H1 (cell line): ENCODE measurements at regions not wholly inside any gene's neighbourhood (a gene's known extent, or its start where the extent isn't known, plus 50 kb on each side); places are given as distances from the start of the nearest gene placed in this dataset.

Experiments used
- CTCF ChIA-PET: fragments of 300-600 bp; sonication (Branson Sonifier 250); formaldehyde crosslinking; loops from one replicate; lab custom pipeline; 2021; ENCODE audit not compliant: partially characterized antibody; lab: Charles Lee
- POLR2A ChIA-PET: fragments of 300-600 bp; sonication (Branson Sonifier 250); formaldehyde crosslinking; loops from one replicate; lab custom pipeline; 2021; ENCODE audit warnings: inconsistent platforms; ENCODE audit not compliant: partially characterized antibody; lab: Charles Lee
- DNase-seq, 2 experiments: peaks; one replicate each; pipeline versions ENCODE4 v3.0.0 to v3.0.0-alpha.2; 2010 to 2022; ENCODE audit warnings: low spot score in 2 of 2, low read depth in 1 of 2, mixed read lengths in 1 of 2
- FAIRE-seq: peaks from 2 replicates; lab custom pipeline; 2011; peaks lifted over from hg19 to GRCh38; lab: Jason Lieb, UNC
- H2AFZ ChIP-seq: 2 replicates; pipeline ENCODE4 v1.8.1; 2012; ENCODE audit warnings: low read length, inconsistent platforms
- H2AK5ac ChIP-seq: 2 replicates; pipeline ENCODE4 v1.6.1; 2013; ENCODE audit warnings: low read depth, low read length
- H2BK120ac ChIP-seq: replicated peaks from 2 replicates; pipeline ENCODE3; 2013; ENCODE audit warnings: low read depth, low read length, inconsistent platforms
- H2BK12ac ChIP-seq: 2 replicates; pipeline ENCODE4 v1.6.1; 2013; ENCODE audit warnings: low read depth, low read length
- H2BK15ac ChIP-seq: 2 replicates; pipeline ENCODE4 v1.6.1; 2013; ENCODE audit warnings: low read length
- H2BK20ac ChIP-seq: 2 replicates; pipeline ENCODE4 v1.6.1; 2013; ENCODE audit warnings: low read length
- H2BK5ac ChIP-seq: 2 replicates; pipeline ENCODE4 v1.6.1; 2013; ENCODE audit warnings: low read depth, low read length
- H3K14ac ChIP-seq: 2 replicates; pipeline ENCODE4 v1.6.1; 2013; ENCODE audit warnings: inconsistent platforms; ENCODE audit not compliant: insufficient read length
- H3K18ac ChIP-seq: 2 replicates; pipeline ENCODE4 v1.6.1; 2013; ENCODE audit warnings: low read length; ENCODE audit errors: extremely low read depth
- H3K23ac ChIP-seq: 2 replicates; pipeline ENCODE4 v1.6.1; 2013; ENCODE audit warnings: inconsistent platforms; ENCODE audit not compliant: insufficient read length
- H3K23me2 ChIP-seq: 2 replicates; pipeline ENCODE4 v1.6.1; 2013; ENCODE audit warnings: low read depth, low read length
- H3K27ac ChIP-seq: 2 replicates; pipeline ENCODE4 v1.6.1; 2011; ENCODE audit warnings: low read depth, low read length, inconsistent platforms
- H3K27me3 ChIP-seq, 4 experiments: replicated peaks in 1 of 4; 1 replicate in 1 of 4; 2 replicates in 3 of 4; pipeline versions ENCODE4 v1.6.1 to v1.8.1; 2011 to 2013; ENCODE audit warnings: low read length in 3 of 4, mild to moderate bottlenecking in 3 of 4, inconsistent platforms in 2 of 4, mixed read lengths in 2 of 4, moderate library complexity in 1 of 4; ENCODE audit not compliant: control insufficient read depth in 3 of 4, insufficient read depth in 3 of 4; ENCODE audit errors: extremely low read depth in 1 of 4
- H3K36me3 ChIP-seq, 4 experiments: 2 replicates each; pipeline versions ENCODE4 v1.6.1 to v1.8.1; 2011 to 2013; ENCODE audit warnings: mild to moderate bottlenecking in 4 of 4, low read length in 3 of 4, moderate library complexity in 2 of 4, control low read depth in 1 of 4, inconsistent platforms in 1 of 4; ENCODE audit not compliant: insufficient read depth in 4 of 4, control insufficient read depth in 2 of 4
- H3K4ac ChIP-seq: replicated peaks from 2 replicates; pipeline ENCODE3; 2013; ENCODE audit warnings: low read length, low read depth, mixed read lengths, inconsistent platforms; ENCODE audit not compliant: insufficient read length
- H3K4me1 ChIP-seq, 4 experiments: replicated peaks in 1 of 4; 1 replicate in 1 of 4; 2 replicates in 3 of 4; pipeline versions ENCODE4 v1.6.1 to v1.8.1; 2011 to 2013; ENCODE audit warnings: low read length in 3 of 4, inconsistent platforms in 2 of 4, mixed read lengths in 1 of 4; ENCODE audit not compliant: insufficient read depth in 4 of 4, control insufficient read depth in 3 of 4
- H3K4me2 ChIP-seq, 2 experiments: 2 replicates each; pipeline versions ENCODE4 v1.6.1 to v1.8.1; 2011 to 2013; ENCODE audit warnings: low read depth in 2 of 2, low read length in 2 of 2, control low read depth in 1 of 2, inconsistent platforms in 1 of 2, mild to moderate bottlenecking in 1 of 2; ENCODE audit not compliant: insufficient read depth in 1 of 2
- H3K4me3 ChIP-seq, 4 experiments: fragments of 200-600, 300-600 bp in 1 of 4; sonication (generic), shearing (Covaris generic), sonication (Bioruptor Twin) in 1 of 4; 2 replicates each; pipeline versions ENCODE4 v1.5.1 to v1.8.1; 2011 to 2016; ENCODE audit warnings: low read length in 4 of 4, low read depth in 3 of 4, control low read depth in 2 of 4, inconsistent platforms in 2 of 4, mild to moderate bottlenecking in 2 of 4, mixed read lengths in 1 of 4, moderate library complexity in 1 of 4; ENCODE audit not compliant: insufficient read depth in 2 of 4; ENCODE audit errors: extremely low read depth in 1 of 4
- H3K56ac ChIP-seq: replicated peaks from 2 replicates; pipeline ENCODE3; 2013; ENCODE audit warnings: low read depth, mild to moderate bottlenecking, mixed read lengths, low read length, inconsistent platforms; ENCODE audit not compliant: insufficient read length
- H3K79me1 ChIP-seq: 2 replicates; pipeline ENCODE4 v1.6.1; 2013; ENCODE audit warnings: low read depth, low read length, control low read depth
- H3K79me2 ChIP-seq, 2 experiments: 2 replicates each; pipeline versions ENCODE4 v1.6.1 to v1.8.1; 2012 to 2013; ENCODE audit warnings: low read length in 2 of 2, mild to moderate bottlenecking in 2 of 2, inconsistent platforms in 1 of 2; ENCODE audit not compliant: insufficient read depth in 2 of 2, control insufficient read depth in 1 of 2
- H3K9ac ChIP-seq, 4 experiments: replicated peaks in 1 of 4; 1 replicate in 1 of 4; 2 replicates in 3 of 4; pipeline versions ENCODE4 v1.6.1 to v1.8.1; 2011 to 2013; ENCODE audit warnings: low read depth in 3 of 4, low read length in 3 of 4, control low read depth in 2 of 4, mild to moderate bottlenecking in 2 of 4, moderate library complexity in 2 of 4, inconsistent platforms in 1 of 4; ENCODE audit errors: extremely low read depth in 1 of 4
- H3K9me3 ChIP-seq, 2 experiments: 2 replicates each; pipeline versions ENCODE4 v1.6.1 to v1.8.1; 2012 to 2013; ENCODE audit warnings: mild to moderate bottlenecking in 2 of 2, moderate library complexity in 2 of 2, control low read depth in 1 of 2, inconsistent platforms in 1 of 2, low read depth in 1 of 2, low read length in 1 of 2, mixed read lengths in 1 of 2; ENCODE audit not compliant: insufficient read depth in 2 of 2
- H4K20me1 ChIP-seq, 2 experiments: replicated peaks in 1 of 2; 2 replicates each; pipeline versions ENCODE3 to v1.8.1; 2011 to 2013; ENCODE audit warnings: inconsistent platforms in 2 of 2, low read length in 2 of 2, mild to moderate bottlenecking in 1 of 2; ENCODE audit not compliant: insufficient read depth in 2 of 2, control insufficient read depth in 1 of 2
- H4K5ac ChIP-seq: 2 replicates; pipeline ENCODE4 v1.6.1; 2013; ENCODE audit warnings: low read length, low read depth, mixed read lengths, inconsistent platforms; ENCODE audit not compliant: insufficient read length
- H4K8ac ChIP-seq: 2 replicates; pipeline ENCODE4 v1.8.0; 2013; ENCODE audit warnings: mild to moderate bottlenecking, moderate library complexity, low read length, inconsistent platforms; ENCODE audit not compliant: insufficient read depth; ENCODE audit errors: extremely low read depth
- H4K91ac ChIP-seq: replicated peaks from 2 replicates; pipeline ENCODE3; 2013; ENCODE audit warnings: low read length, mixed read lengths, inconsistent platforms; ENCODE audit not compliant: insufficient read length
- E2F6 ChIP-seq: IDR thresholded peaks from 2 replicates; pipeline ENCODE4 v1.6.1; 2012; ENCODE audit warnings: inconsistent platforms
- EP300 ChIP-seq, 2 experiments: IDR thresholded peaks; 1 replicate in 1 of 2; 2 replicates in 1 of 2; pipeline ENCODE4 v1.6.1; 2011 to 2012; ENCODE audit warnings: low read depth in 2 of 2, low read length in 2 of 2, mild to moderate bottlenecking in 2 of 2, borderline replicate concordance in 1 of 2, inconsistent platforms in 1 of 2, moderate library complexity in 1 of 2
- GABPA ChIP-seq: IDR thresholded peaks from 2 replicates; pipeline ENCODE4 v1.6.1; 2011; ENCODE audit warnings: mild to moderate bottlenecking, low read length, moderate library complexity, borderline replicate concordance; ENCODE audit not compliant: insufficient read depth
- JUND ChIP-seq: IDR thresholded peaks from 2 replicates; pipeline ENCODE4 v1.6.1; 2011; ENCODE audit warnings: mild to moderate bottlenecking, improper control_type of control experiment, low read length
- MAFK ChIP-seq: IDR thresholded peaks from 2 replicates; pipeline ENCODE4 v1.6.1; 2012; ENCODE audit warnings: low read depth, mild to moderate bottlenecking, improper control_type of control experiment, low read length
- POLR2AphosphoS5 ChIP-seq: IDR thresholded peaks from 2 replicates; pipeline ENCODE4 v1.6.1; 2011; ENCODE audit warnings: low read depth, low read length
- RXRA ChIP-seq: IDR thresholded peaks from 2 replicates; pipeline ENCODE4 v1.6.1; 2011; ENCODE audit warnings: low read depth, mild to moderate bottlenecking, low read length, moderate library complexity; ENCODE audit not compliant: insufficient read depth
- SAP30 ChIP-seq: fragments of 300-600 bp; sonication (generic); IDR thresholded peaks from 2 replicates; pipeline ENCODE4 v1.7.1; 2012; ENCODE audit warnings: low read length, moderate library complexity, mild to moderate bottlenecking, inconsistent platforms; ENCODE audit not compliant: insufficient read depth, insufficient replicate concordance
- SIN3A ChIP-seq, 2 experiments: IDR thresholded peaks in 1 of 2; conservative IDR thresholded peaks in 1 of 2; 2 replicates each; pipeline ENCODE4 v1.6.1; 2011 to 2012; ENCODE audit warnings: low read length in 2 of 2, improper control_type of control experiment in 1 of 2, low read depth in 1 of 2, mild to moderate bottlenecking in 1 of 2
- SP2 ChIP-seq: IDR thresholded peaks from 2 replicates; pipeline ENCODE4 v1.6.1; 2012; ENCODE audit warnings: mild to moderate bottlenecking, low read length, inconsistent platforms
- USF2 ChIP-seq: IDR thresholded peaks from 2 replicates; pipeline ENCODE4 v1.6.1; 2011; ENCODE audit warnings: low read length, improper control_type of control experiment
- YY1 ChIP-seq: IDR thresholded peaks from 2 replicates; pipeline ENCODE4 v1.6.1; 2011; ENCODE audit warnings: low read depth, mild to moderate bottlenecking, low read length
- WGBS, 2 experiments: shearing (Covaris generic) in 1 of 2; methylation state at CpG; one replicate each; pipeline versions ENCODE4 v1.1.6 to v1.1.7; 2013 to 2015; ENCODE audit warnings: low lambda C conversion rate in 2 of 2, mixed read lengths in 2 of 2, inconsistent platforms in 1 of 2, low coverage in 1 of 2, missing lambda C conversion rate in 1 of 2; ENCODE audit not compliant: insufficient replicate concordance in 2 of 2, insufficient coverage in 1 of 2, insufficient read length in 1 of 2; ENCODE audit errors: extremely low coverage in 1 of 2, missing lambda C conversion rate in 1 of 2; 5-methylcytosine and 5-hydroxymethylcytosine counted together

- CTCF ChIA-PET: interaction anchor here (1.4 kb wide), 1 partner anchor 19 kb away, joined by 6 read pairs; no protein-coding TSS in a partner anchor
- WGBS, 2 experiments: 89% methylated on average over 1 of the region's 1 CpG; no CpG with 5 or more reads in 1 of the 2 experiments
- H3K36me3 ChIP-seq: no peaks in the 10 kb centered on the region
- TF ChIP-seq RXRA: no peak
- TF ChIP-seq GABPA: no peak
- no peak for TF ChIP-seq JUND
- TF ChIP-seq POLR2AphosphoS5: no peak
- TF ChIP-seq E2F6: no peak
- TF ChIP-seq USF2: no peak
- TF ChIP-seq SIN3A (conservative IDR thresholded peaks at IDR 0.05 in 1 of 2, IDR thresholded peaks at IDR 0.05 in 1 of 2; ENCODE audit: low read depth in 1 of 2, low read length in 2 of 2): no peak
- TF ChIP-seq SAP30: no peak
- TF ChIP-seq YY1: no peak
- TF ChIP-seq MAFK: no peak
- no peak for TF ChIP-seq EP300 (IDR thresholded peaks at IDR 0.05; ENCODE audit: borderline replicate concordance in 1 of 2, low read depth in 2 of 2, low read length in 2 of 2)
- TF ChIP-seq SP2: no peak
Measured at GRCh38 chr11:127710831-127711230, 710.3 kb upstream of the KIRREL3 start.

More at GRCh38 chr11:127710831-127711230, 710.3 kb upstream of the KIRREL3 start:
- Histone ChIP-seq H3K27ac (no peak overlapping the region), H4K91ac (no peak overlapping the region), H2BK20ac (no peak overlapping the region), H4K8ac (no peak overlapping the region), H3K9ac (no peak overlapping the region), H2BK12ac (no peak overlapping the region), H3K18ac (no peak overlapping the region), H4K20me1 (no peaks in the 10 kb centered on the region), H3K4me3 (no peak overlapping the region), H3K4ac (no peak overlapping the region), H3K14ac (no peak overlapping the region), H2AFZ (no peak overlapping the region), H3K56ac (no peak overlapping the region), H3K4me1 (no peaks in the 10 kb centered on the region), H4K5ac (no peak overlapping the region), H2BK5ac (no peak overlapping the region), H3K79me1 (no peaks in the 10 kb centered on the region), H3K23me2 (no peaks in the 10 kb centered on the region), H3K4me2 (no peak overlapping the region), H3K23ac (no peak overlapping the region), H3K79me2 (no peaks in the 10 kb centered on the region), H3K27me3 (peaks cover 0 to 1% (median 0%) of the 10 kb centered on the region in 4 experiments; a peak in 1 of 7 replicates), H3K9me3 (no peaks in the 10 kb centered on the region), H2BK15ac (no peak overlapping the region), H2BK120ac (no peak overlapping the region), H2AK5ac (no peak overlapping the region)
- POLR2A ChIA-PET: no interaction called here
- DNase-seq (no peak), FAIRE-seq (no peak)
